H9 (cell line): ENCODE measurements at regions not wholly inside any gene's neighbourhood (a gene's known extent, or its start where the extent isn't known, plus 50 kb on each side); places are given as distances from the start of the nearest gene placed in this dataset.

ENCODE experiments used
- DNase-seq: peaks from one replicate; pipeline ENCODE4 v3.0.0-alpha.2; 2017
- H2AFZ ChIP-seq: one replicate; pipeline ENCODE4 v1.6.1; 2013; ENCODE audit warnings: mild to moderate bottlenecking, low read length, control low read depth, moderate library complexity
- H2AK5ac ChIP-seq: 2 replicates; pipeline ENCODE4 v1.6.1; 2013; ENCODE audit warnings: low read length, control low read depth, mixed read lengths; ENCODE audit not compliant: insufficient read length
- H2BK120ac ChIP-seq: one replicate; pipeline ENCODE4 v1.6.1; 2013; ENCODE audit warnings: low read depth, mild to moderate bottlenecking, low read length, control low read depth, inconsistent platforms; ENCODE audit not compliant: poor library complexity, severe bottlenecking
- H2BK12ac ChIP-seq: 2 replicates; pipeline ENCODE4 v1.6.1; 2013; ENCODE audit warnings: low read length, control low read depth, mixed read lengths, low read depth; ENCODE audit not compliant: insufficient read length
- H2BK15ac ChIP-seq: 2 replicates; pipeline ENCODE4 v1.6.1; 2013; ENCODE audit warnings: low read depth, low read length, control low read depth
- H2BK20ac ChIP-seq: one replicate; pipeline ENCODE4 v1.6.1; 2013; ENCODE audit warnings: low read depth, mild to moderate bottlenecking, low read length, control low read depth, inconsistent platforms; ENCODE audit not compliant: poor library complexity, severe bottlenecking
- H2BK5ac ChIP-seq: 2 replicates; pipeline ENCODE4 v1.6.1; 2013; ENCODE audit warnings: low read length, control low read depth, mixed read lengths; ENCODE audit not compliant: insufficient read length
- H3K14ac ChIP-seq: 2 replicates; pipeline ENCODE4 v1.6.1; 2013; ENCODE audit warnings: low read length, control low read depth; ENCODE audit not compliant: insufficient read depth
- H3K18ac ChIP-seq: 2 replicates; pipeline ENCODE4 v1.6.1; 2013; ENCODE audit warnings: low read depth, mild to moderate bottlenecking, mixed read lengths, low read length, control low read depth; ENCODE audit not compliant: insufficient read length
- H3K23ac ChIP-seq: 2 replicates; pipeline ENCODE4 v1.6.1; 2013; ENCODE audit warnings: low read length, control low read depth, mixed read lengths, low read depth; ENCODE audit not compliant: insufficient read length
- H3K23me2 ChIP-seq: 2 replicates; pipeline ENCODE4 v1.6.1; 2013; ENCODE audit warnings: low read depth, mild to moderate bottlenecking, mixed read lengths, low read length, control low read depth; ENCODE audit not compliant: insufficient read length, poor library complexity, severe bottlenecking
- H3K27ac ChIP-seq: 2 replicates; pipeline ENCODE4 v1.5.1; 2013; ENCODE audit warnings: low read length, control low read depth, mixed read lengths, low read depth; ENCODE audit not compliant: insufficient read length
- H3K27me3 ChIP-seq: 2 replicates; pipeline ENCODE4 v1.6.1; 2013; ENCODE audit warnings: low read length, control low read depth, inconsistent platforms; ENCODE audit not compliant: insufficient read depth
- H3K4ac ChIP-seq: 2 replicates; pipeline ENCODE4 v1.6.1; 2013; ENCODE audit warnings: low read depth, mild to moderate bottlenecking, control low read depth, inconsistent platforms, low read length, moderate library complexity
- H3K4me1 ChIP-seq: 2 replicates; pipeline ENCODE4 v1.6.1; 2013; ENCODE audit warnings: low read length, control low read depth, inconsistent platforms; ENCODE audit not compliant: insufficient read depth
- H3K4me2 ChIP-seq: 2 replicates; pipeline ENCODE4 v1.6.1; 2013; ENCODE audit warnings: low read length, control low read depth, mixed read lengths; ENCODE audit not compliant: insufficient read length, insufficient read depth
- H3K56ac ChIP-seq: 2 replicates; pipeline ENCODE4 v1.6.1; 2013; ENCODE audit warnings: low read depth, mild to moderate bottlenecking, mixed read lengths, low read length, control low read depth; ENCODE audit not compliant: insufficient read length
- H3K79me1 ChIP-seq: 2 replicates; pipeline ENCODE4 v1.6.1; 2013; ENCODE audit warnings: low read depth, mild to moderate bottlenecking, moderate library complexity, low read length, control low read depth, inconsistent platforms; ENCODE audit not compliant: insufficient read depth, poor library complexity, severe bottlenecking
- H3K79me2 ChIP-seq: 2 replicates; pipeline ENCODE4 v1.6.1; 2013; ENCODE audit warnings: low read length, control low read depth, inconsistent platforms; ENCODE audit not compliant: insufficient read depth
- H3K9ac ChIP-seq: 2 replicates; pipeline ENCODE4 v1.6.1; 2013; ENCODE audit warnings: low read length, control low read depth, mixed read lengths; ENCODE audit not compliant: insufficient read length; ENCODE audit errors: extremely low read depth
- H3K9me3 ChIP-seq: one replicate; pipeline ENCODE4 v1.6.1; 2013; ENCODE audit warnings: low read depth, low read length, inconsistent platforms; ENCODE audit not compliant: control insufficient read depth
- H3T11ph ChIP-seq: one replicate; pipeline ENCODE4 v1.6.1; 2013; ENCODE audit warnings: mild to moderate bottlenecking, low read length, control low read depth, inconsistent platforms
- H4K20me1 ChIP-seq: one replicate; pipeline ENCODE4 v1.6.1; 2013; ENCODE audit not compliant: control insufficient read depth, insufficient read length, insufficient read depth
- H4K5ac ChIP-seq: 2 replicates; pipeline ENCODE4 v1.6.1; 2013; ENCODE audit warnings: low read depth, mild to moderate bottlenecking, mixed read lengths, low read length, control low read depth; ENCODE audit not compliant: insufficient read length
- H4K8ac ChIP-seq: replicated peaks from 2 replicates; pipeline ENCODE4 v1.6.1; 2013; ENCODE audit warnings: low read length, control low read depth, mixed read lengths, low read depth; ENCODE audit not compliant: insufficient read length
- H4K91ac ChIP-seq: 2 replicates; pipeline ENCODE4 v1.6.1; 2013; ENCODE audit warnings: low read depth, mild to moderate bottlenecking, moderate library complexity, mixed read lengths, low read length, control low read depth; ENCODE audit not compliant: insufficient read length
- H3K27ac Mint-ChIP-seq, 3 experiments: 2 replicates in 2 of 3; 3 replicates in 1 of 3; pipeline ENCODE4 v1.8.0; 2020 to 2021; ENCODE audit warnings: mixed read lengths in 3 of 3, mild to moderate bottlenecking in 1 of 3, moderate library complexity in 1 of 3
- H3K27me3 Mint-ChIP-seq: 2 replicates; pipeline ENCODE4 v1.8.0; 2021; ENCODE audit warnings: low read depth, mild to moderate bottlenecking, moderate library complexity, mixed read lengths
- H3K36me3 Mint-ChIP-seq, 3 experiments: 2 replicates in 2 of 3; 3 replicates in 1 of 3; pipeline ENCODE4 v1.8.0; 2020 to 2021; ENCODE audit warnings: low read depth in 3 of 3, mixed read lengths in 3 of 3; ENCODE audit not compliant: insufficient read depth in 1 of 3
- H3K4me1 Mint-ChIP-seq, 2 experiments: 2 replicates each; pipeline ENCODE4 v1.8.0; 2020; ENCODE audit warnings: mixed read lengths in 2 of 2
- H3K4me3 Mint-ChIP-seq, 2 experiments: 2 replicates in 1 of 2; 3 replicates in 1 of 2; pipeline ENCODE4 v1.8.0; 2020 to 2021; ENCODE audit warnings: mild to moderate bottlenecking in 2 of 2, mixed read lengths in 2 of 2, moderate library complexity in 1 of 2
- H3K9me3 Mint-ChIP-seq, 2 experiments: 2 replicates in 1 of 2; 3 replicates in 1 of 2; pipeline ENCODE4 v1.8.0; 2020; ENCODE audit warnings: mild to moderate bottlenecking in 2 of 2, mixed read lengths in 2 of 2, moderate library complexity in 1 of 2
- CTCF ChIP-seq: fragments of 200-600 bp; sonication (generic); conservative IDR thresholded peaks from 3 replicates; pipeline ENCODE4 v1.8.0; 2021; ENCODE audit warnings: antibody characterized with exemption, mild to moderate bottlenecking
- WGBS: extraction: QIAGEN DNeasy Blood & Tissue Kit; methylation state at CpG from one replicate; pipeline ENCODE4 v1.1.7; 2013; ENCODE audit warnings: missing lambda C conversion rate, low lambda C conversion rate, mixed read lengths; ENCODE audit not compliant: insufficient read length; ENCODE audit errors: extremely low coverage; 5-methylcytosine and 5-hydroxymethylcytosine counted together

DNA sequence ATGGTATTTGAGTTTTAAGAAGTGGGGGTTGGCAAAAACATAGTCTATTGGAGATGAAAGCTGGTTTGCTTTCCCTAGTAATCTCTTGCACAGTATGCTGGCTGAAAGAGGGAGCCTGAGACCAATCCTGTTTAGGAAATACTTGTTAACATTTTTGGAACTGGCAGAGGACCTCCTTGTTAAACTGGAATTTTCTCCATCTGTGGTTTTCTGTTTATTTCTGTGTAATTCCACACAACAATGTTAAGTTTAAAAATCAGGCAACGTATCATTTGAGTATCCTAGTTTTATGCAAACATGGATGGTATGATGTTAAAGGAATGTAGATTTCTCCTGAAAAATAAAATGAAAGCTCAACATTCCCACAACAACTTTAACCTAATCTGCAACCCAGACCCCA, 536.0 kb upstream of the TBL1XR1 start:
- Histone ChIP-seq H2BK120ac (no peak overlapping the region), H3T11ph (no peak overlapping the region), H3K4me2 (no peak overlapping the region), H3K18ac (no peak overlapping the region), H2BK20ac (no peak overlapping the region), H3K14ac (no peak overlapping the region), H3K27ac (no peak overlapping the region), H3K56ac (no peak overlapping the region), H3K27me3 (no peaks in the 10 kb centered on the region), H3K79me2 (no peaks in the 10 kb centered on the region), H3K23ac (no peak overlapping the region), H2BK15ac (no peak overlapping the region), H3K4me1 (peaks cover 9% of the 10 kb centered on the region), H3K9me3 (no peaks in the 10 kb centered on the region), H3K79me1 (no peaks in the 10 kb centered on the region), H3K4ac (no peak overlapping the region), H4K20me1 (no peaks in the 10 kb centered on the region), H4K91ac (no peak overlapping the region), H3K9ac (no peak overlapping the region), H2BK5ac (no peak overlapping the region), H3K23me2 (no peaks in the 10 kb centered on the region), H2AFZ (no peak overlapping the region), H4K5ac (no peak overlapping the region), H4K8ac (no peak overlapping the region), H2BK12ac (no peak overlapping the region), H2AK5ac (no peak overlapping the region)
- Mint-ChIP-seq H3K9me3 (peaks cover 1 to 6% of the 10 kb centered on the region in 2 experiments; a peak in 4 of 5 replicates), H3K27ac (no peak overlapping the region), H3K4me1 (peaks cover 16 to 22% of the 10 kb centered on the region in 2 experiments), H3K27me3 (no peaks in the 10 kb centered on the region), H3K36me3 (peaks cover 0 to 7% (median 3%) of the 10 kb centered on the region in 3 experiments; a peak in 4 of 7 replicates), H3K4me3 (no peak overlapping the region)
- no CpG with 5 or more reads among the region's 1 CpG for WGBS
- DNase-seq = no peak
- no peak for TF ChIP-seq CTCF
